ENCODE measurements at regions not wholly inside any gene's neighbourhood (a gene's known extent, or its start where the extent isn't known, plus 50 kb on each side); places are given as distances from the start of the nearest gene placed in this dataset.

GRCh38 chr2:220855296-220855695 is 716.8 kb downstream of the EPHA4 start:
- DNase-seq (ENCODE audit: low spot score): no peak

GRCh38 chr2:220856486-220856885 is 715.6 kb downstream of the EPHA4 start:
- DNase-seq (ENCODE audit: low spot score): no peak

- DNase-seq (ENCODE audit: low spot score): no peak
Observed at GRCh38 chr2:220857368-220857767, 714.7 kb downstream of the EPHA4 start.

GRCh38 chr2:220858101-220858500 is 714.0 kb downstream of the EPHA4 start:
- no peak for DNase-seq (ENCODE audit: low spot score)

- no peak for DNase-seq (ENCODE audit: low spot score)
Observed at GRCh38 chr2:220871909-220872308, 700.2 kb downstream of the EPHA4 start.

GRCh38 chr2:220876080-220876824 is 695.9 kb downstream of the EPHA4 start:
- no peak for DNase-seq (ENCODE audit: low spot score)

- DNase-seq (ENCODE audit: low spot score): no peak
Observed at GRCh38 chr2:220877491-220877890, 694.6 kb downstream of the EPHA4 start.

- no peak for DNase-seq (ENCODE audit: low spot score)
Observed at GRCh38 chr2:220877897-220878296, 694.2 kb downstream of the EPHA4 start.

- no peak for DNase-seq (ENCODE audit: low spot score)
Observed at GRCh38 chr2:220880623-220881596, 691.2 kb downstream of the EPHA4 start.

GRCh38 chr2:220882507-220882906 is 689.6 kb downstream of the EPHA4 start:
- no peak for DNase-seq (ENCODE audit: low spot score)

GRCh38 chr2:220885593-220885992 is 686.5 kb downstream of the EPHA4 start:
- DNase-seq (ENCODE audit: low spot score): no peak

- DNase-seq (ENCODE audit: low spot score): no peak
Observed at GRCh38 chr2:220887271-220887870, 684.7 kb downstream of the EPHA4 start.

- no peak for DNase-seq (ENCODE audit: low spot score)
Observed at GRCh38 chr2:220887876-220888275, 684.2 kb downstream of the EPHA4 start.

- DNase-seq (ENCODE audit: low spot score): no peak
Observed at GRCh38 chr2:220890931-220891330, 681.2 kb downstream of the EPHA4 start.

- DNase-seq (ENCODE audit: low spot score): peak; percentile 24
Observed at GRCh38 chr2:220891405-220891804, 680.7 kb downstream of the EPHA4 start.

GRCh38 chr2:220892018-220892634 is 680.0 kb downstream of the EPHA4 start:
- DNase-seq (ENCODE audit: low spot score): no peak

- DNase-seq (ENCODE audit: low spot score): no peak
Observed at GRCh38 chr2:220893411-220893810, 678.7 kb downstream of the EPHA4 start.

- no peak for DNase-seq (ENCODE audit: low spot score)
Observed at GRCh38 chr2:220894069-220894468, 678.0 kb downstream of the EPHA4 start.

- no peak for DNase-seq (ENCODE audit: low spot score)
Observed at GRCh38 chr2:220899492-220899891, 672.6 kb downstream of the EPHA4 start.

- DNase-seq (ENCODE audit: low spot score): no peak
Observed at GRCh38 chr2:220904015-220904414, 668.1 kb downstream of the EPHA4 start.

- DNase-seq (ENCODE audit: low spot score): no peak
Observed at GRCh38 chr2:220913384-220913783, 658.7 kb downstream of the EPHA4 start.

GRCh38 chr2:220915092-220915623 is 656.9 kb downstream of the EPHA4 start:
- DNase-seq (ENCODE audit: low spot score): no peak
